AG08395 (cell line): ENCODE measurements at regions not wholly inside any gene's neighbourhood (a gene's known extent, or its start where the extent isn't known, plus 50 kb on each side); places are given as distances from the start of the nearest gene placed in this dataset.
A peak's percentile ranks its signal among the peaks of the same experiment; 100 is the strongest.
"Not testable (repeated sequence)": the region's sequence is repeated elsewhere in the genome, so short reads cannot be mapped to it uniquely, and the experiment has no call there.

Source experiments
- DNase-seq: peaks from one replicate; pipeline ENCODE4 v3.0.0; 2012; ENCODE audit warnings: mixed read lengths, low spot score

DNA sequence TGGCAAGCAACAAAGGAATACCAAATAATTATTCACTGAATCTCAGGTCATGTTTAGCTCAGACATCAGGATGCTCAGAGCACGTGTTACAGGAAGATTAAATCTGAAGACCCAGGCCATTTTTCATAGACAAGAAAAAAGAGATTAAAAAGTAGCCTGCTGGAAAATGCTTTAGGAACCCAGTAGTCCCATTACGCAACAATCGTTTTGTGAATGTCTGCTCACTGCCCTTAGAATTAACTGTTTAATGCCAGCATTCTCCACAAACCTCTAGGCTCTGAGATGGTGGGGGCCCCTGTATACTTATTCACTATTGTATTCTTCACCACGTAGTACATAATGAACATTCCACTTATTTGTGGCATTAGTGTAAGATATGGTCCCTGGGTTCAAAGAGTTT lies 154.6 kb upstream of the NYAP2 start:
- no peak for DNase-seq

DNA sequence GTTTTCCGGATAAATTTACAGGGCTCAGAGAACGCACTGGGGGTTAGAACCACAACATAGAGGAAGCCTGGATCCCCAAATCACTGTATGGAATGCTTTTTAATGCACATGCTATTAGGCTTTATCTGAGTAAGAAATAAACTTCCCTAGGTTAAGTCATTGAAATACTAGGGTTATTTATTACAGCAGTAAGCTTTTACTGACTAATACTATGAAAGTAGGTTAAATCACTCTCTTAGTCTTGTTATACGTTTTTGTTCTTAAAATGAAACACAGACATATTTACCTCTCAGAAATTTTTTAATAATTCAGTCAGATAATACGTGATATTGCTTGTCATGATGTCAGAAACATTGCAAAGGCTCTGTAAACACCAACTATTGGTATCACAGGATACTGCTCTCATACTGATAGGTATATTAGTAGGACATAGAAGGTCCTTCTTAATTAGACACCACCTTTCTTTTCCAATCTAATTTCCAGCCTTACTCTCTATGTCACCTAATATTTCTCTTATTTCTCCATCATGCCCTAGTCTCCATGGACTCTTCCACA lies 162.7 kb upstream of the NYAP2 start:
- no peak for DNase-seq

DNA sequence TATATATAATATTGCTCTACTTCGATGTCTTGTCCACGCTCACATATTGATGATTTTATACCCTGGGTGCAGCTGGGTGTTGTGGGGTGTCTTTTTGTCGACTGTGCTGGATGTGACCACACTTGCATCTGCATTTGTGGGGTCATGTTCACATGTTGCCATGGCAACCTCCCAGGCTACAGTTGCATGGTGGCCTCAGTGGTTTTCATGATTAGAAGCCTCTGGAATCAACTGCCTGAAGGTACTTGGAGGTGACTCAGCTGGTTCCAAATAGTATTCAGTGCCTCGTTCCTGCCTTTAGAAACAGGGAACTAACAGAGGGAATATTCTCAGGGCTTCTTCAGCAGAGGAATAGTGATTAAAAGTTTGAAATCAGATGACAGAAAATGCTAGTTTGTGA lies 166.3 kb upstream of the NYAP2 start:
- peak; percentile 10 for DNase-seq

DNA sequence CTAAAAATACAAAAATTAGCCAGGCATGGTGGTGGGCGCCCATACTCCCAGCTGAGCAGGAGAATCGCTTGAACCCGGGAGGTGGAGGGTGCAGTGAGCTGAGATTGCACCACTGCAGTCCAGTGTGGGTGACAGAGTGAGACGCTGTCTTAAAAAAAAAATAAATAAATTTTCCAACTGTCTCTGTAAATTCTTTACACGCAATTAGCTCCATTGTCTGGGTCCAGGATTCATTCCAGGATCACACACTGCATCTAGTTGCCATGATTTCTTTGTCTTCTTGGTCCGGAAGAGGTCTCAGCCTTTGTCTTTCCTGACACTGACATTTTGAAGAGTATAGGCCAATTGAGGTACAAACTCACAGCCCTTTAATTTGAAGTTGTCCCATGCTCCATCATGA lies 167.6 kb upstream of the NYAP2 start:
- no peak for DNase-seq

DNA sequence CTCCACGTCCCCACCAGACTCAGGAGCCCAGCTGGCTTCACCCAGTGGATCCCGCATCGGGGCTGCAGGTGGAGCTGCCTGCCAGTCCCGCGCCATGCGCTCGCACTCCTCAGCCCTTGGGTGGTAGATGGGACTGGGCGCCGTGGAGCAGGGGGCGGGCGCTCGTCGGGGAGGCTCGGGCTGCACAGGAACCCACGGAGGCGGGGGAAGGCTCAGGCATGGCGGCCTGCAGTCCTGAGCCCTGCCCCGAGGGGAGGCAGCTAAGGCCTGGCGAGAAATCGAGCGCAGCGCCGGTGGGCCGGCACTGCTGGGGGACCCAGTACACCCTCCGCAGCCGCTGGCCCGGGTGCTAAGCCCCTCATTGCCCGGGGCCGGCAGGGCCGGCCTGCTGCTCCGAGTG lies 170.2 kb upstream of the NYAP2 start:
- DNase-seq, result not testable (repeated sequence)

DNA sequence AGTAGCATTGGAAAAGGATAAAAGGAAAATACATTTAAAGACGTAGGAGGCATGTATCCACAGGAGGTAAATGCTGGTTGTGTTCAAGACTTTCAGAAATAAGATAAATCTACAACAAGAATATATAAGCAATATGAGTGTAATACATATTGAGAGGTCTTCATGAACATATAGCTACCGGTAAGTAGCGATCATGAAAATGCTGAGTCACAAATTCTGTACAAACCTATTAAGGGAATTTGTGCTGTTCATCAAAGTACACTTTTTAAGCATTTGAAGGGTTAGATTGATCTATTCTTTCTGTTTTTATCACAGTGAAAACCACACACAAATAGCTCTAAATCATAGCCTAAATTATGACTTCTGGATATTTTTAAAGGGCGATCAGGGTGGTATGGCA lies 173.1 kb upstream of the NYAP2 start:
- DNase-seq, result no peak

DNA sequence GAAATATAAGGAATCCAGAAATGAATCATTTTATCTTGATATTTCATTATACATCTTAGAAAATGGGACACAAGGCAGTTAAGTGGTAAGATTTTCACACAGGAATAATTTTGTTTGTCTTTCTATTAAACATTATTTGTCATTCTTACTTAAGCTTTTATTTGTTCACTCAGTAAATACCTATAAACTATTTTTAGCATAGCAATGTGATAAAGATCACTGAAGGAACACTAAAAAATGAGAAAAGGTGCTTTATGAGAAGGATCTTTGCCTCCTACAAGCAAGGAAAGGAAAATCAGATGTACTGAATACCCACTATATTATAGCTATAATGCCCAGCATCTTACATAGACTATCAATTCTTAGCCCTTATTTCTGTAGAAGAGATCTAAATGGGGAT lies 176.2 kb upstream of the NYAP2 start:
- DNase-seq, result no peak

DNA sequence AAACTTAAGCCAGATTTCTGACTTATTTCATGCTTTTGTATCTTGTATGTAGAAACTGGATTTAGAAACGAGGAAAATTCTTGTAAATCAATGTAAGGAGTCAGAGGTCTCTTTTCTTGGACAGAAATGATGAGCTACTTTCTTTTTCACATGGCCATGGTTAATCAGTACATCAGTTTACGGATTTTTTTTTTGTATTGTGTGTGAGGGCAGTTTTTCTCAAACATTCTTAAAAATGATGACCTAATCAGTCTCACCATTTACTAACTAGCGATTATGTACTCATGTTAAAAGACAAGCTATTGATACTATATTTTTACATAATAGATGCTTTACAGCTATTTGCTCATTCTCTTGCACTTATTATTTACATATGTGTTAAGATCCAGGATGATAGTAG lies 165.2 kb upstream of the DOCK10 start:
- no peak for DNase-seq

DNA sequence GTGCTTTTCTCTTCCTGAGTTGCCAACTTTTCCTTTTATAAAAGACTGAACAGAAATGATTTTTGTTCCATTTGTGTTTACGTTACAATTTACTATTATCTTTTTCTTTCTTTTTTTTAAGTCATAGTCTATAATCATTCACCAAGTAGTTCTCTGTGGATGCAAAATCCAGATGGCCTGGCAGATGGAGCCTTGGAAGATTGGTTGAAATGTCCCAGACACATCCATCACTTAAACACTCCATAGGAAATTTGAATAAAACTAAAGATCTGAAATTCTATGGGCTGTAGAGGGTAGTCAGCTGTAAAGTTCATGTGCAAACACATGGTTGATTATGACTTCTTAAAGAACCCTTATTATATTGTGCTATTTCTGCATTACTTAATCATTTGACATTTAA lies 164.8 kb upstream of the DOCK10 start:
- no peak for DNase-seq

DNA sequence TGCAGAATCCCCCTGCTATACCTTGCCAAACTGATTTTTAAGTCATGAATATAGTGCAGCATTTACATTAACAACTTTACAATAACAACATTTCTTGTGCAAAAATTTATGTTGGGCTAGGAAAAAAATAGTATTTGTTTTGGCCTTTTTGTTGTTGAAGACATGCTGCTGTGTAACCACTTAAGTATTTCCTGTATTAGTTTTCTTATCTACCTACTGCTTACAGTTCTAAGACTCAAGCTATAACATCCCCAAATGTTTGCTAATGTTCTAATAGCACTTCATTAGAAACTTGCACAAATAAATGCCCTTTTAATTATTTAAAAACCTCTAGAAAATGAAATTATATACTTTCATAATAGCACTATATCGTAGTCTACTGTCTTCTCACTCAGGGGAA lies 154.3 kb upstream of the DOCK10 start:
- DNase-seq, result no peak

DNA sequence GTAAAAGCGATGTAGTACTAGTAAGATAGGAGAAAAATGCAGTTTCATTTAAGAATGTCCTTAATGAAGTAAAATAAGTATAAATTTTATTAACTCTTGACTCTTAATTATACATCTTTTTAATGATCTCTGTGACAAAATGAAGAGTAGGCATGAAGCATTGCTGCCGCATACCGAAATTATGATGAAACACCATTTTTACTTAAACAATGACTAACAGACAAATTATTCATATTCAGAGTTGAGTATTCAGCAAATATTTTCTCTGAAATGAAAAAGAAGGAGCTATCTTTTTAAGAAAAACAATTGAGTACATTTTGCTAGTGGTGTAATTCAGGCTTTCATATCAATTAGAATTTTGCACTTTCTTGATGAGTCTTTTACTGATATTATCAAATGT lies 150.6 kb upstream of the DOCK10 start:
- DNase-seq, result no peak

DNA sequence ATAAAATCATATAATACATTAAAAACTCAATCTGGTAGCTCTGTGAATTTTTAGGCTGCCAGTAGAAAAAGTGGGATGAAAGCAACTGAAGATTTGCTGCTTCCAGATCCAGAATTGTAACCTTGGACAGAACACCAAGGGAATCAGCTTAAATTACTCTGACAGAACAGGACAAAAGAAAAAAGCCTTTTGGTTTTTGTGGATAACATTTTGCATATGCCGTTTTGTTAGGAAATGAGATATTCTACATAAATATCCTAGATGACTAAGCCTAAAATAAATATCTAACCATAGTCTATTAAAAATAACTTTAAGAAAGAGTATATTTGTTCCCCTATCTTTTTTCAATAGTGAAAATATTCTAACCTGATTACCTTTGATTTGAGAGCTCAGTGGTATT lies 148.7 kb upstream of the DOCK10 start:
- no peak for DNase-seq

DNA sequence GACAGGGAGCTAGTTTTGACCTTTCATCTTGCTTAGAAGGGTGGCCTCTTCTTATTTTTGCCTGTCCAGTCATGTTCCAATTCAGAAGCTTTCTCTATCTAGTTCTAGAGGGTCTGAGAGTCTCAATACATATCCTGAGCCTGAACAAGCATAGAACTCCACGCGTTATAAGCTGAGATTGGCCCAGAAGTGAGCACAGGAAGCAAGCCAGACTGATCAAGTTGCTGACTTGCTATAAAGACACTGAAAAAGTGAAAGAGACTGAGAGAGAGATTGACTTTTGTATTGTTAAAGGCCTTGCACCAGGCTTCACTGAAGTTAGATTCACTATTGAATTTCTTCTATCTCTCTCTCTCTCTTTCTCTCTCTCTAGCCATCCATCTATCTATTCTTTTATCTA lies 142.7 kb upstream of the DOCK10 start:
- DNase-seq, result no peak

DNA sequence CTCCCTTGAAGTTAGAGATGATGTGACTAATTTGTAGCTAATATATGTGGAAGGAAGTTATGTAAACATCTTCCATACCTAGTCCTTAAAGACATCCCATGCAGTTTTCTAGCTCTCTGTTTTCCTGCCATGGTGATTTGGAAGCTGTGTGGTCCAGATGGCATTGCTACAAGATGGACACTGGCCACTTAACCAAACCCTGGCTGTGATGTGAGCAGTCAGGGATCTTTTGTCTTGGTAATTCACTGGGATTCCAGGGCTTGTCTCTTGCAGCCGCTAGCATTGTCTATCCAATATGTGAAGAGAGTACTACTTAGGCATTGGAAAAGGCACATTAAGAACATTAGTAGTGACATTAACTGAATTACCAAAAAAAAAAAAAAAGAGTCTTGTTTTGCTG lies 139.9 kb upstream of the DOCK10 start:
- no peak for DNase-seq

DNA sequence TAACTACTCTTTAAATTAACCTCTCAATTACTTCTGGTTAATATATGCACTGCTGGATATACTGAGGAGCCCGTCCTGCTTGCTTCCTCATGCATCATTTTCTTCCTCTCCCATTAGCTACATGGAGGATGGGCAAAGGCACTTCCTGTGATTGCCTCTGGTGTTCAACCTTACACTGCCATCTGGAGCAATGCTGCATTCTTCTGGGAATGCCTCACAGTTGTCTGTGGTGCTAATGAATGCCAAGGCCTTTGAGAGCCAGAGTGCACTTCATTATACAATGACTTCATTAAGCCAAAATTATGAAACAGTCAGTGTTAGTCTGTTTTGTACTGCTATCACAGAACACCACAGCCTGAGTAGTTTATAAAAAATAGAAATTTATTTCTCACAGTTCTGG lies 134.8 kb upstream of the DOCK10 start:
- DNase-seq, result peak; percentile 84

DNA sequence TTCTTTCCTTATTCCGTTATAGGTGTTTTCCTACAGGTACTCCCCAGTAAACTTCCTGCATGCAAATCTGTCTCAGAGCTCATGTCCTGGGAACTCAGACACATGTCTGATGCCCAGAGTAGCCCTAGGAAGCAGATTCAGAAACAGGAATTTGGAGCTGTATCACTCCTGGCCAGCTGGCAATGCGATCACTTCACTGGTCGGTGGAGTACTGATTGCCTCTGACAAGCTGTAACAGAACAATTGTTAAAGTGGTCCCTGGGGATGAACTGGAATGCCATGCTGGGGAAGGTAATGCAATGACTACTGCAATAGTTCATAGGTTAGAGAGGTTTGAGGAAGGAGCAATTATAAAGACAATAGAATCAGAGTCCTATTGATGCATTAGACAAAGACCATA lies 131.6 kb upstream of the DOCK10 start:
- no peak for DNase-seq

DNA sequence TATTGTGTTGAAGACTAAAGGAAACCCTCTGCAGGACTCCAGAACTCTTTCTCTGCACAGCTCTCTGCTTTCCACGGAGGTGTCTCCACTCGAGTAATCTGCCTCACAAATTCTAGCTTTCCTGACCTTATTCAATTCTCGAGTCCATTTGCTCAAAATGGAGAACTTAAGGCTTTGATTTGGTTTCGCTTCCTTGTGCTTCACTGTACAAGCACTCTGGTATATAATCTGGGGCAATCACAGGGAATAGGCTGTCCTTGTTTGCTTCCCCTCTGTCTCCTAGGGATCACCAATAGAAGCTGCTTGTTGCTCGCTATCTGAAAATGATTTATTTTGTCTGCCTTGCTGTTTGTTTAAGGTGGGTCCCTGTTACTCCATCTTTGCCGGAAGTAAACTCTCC lies 129.1 kb upstream of the DOCK10 start:
- no peak for DNase-seq

DNA sequence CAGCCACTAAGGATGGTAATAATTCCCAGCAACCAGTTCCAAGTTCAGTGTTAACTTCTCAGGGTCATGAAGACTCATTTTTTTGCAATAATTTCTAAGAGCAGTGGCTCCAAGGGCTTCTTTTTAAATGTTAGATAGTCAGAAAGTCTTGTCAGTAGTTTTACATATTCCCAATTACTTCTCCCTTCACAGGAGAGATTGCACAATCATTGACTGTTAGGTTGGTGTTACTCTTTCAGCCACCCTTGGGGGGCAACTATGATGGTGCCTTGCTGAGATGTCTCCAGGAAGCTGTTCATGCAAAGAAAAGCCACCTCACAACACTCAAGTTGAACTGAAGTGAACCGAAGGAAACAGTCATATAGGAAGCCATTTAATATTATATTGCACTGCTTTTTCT lies 127.9 kb upstream of the DOCK10 start:
- no peak for DNase-seq

DNA sequence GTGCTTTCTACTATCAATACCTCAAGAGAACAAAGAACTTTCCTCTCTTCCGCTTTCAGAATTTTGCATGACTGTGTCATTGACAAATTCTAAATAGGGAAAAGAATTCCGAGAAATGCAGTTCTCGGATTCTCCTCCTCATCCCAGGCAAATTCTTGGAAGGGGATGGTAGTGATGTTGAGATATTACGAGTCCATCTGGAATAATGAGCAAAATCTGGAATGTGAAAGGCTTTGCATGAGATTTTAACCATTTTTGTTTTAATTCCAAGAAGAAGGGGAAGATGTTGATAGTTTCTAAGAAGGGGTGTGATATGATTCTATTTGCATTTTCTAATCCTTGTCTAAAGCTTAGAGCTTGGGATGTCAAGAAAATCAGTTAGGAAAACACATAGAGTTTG lies 127.1 kb upstream of the DOCK10 start:
- DNase-seq, result no peak

DNA sequence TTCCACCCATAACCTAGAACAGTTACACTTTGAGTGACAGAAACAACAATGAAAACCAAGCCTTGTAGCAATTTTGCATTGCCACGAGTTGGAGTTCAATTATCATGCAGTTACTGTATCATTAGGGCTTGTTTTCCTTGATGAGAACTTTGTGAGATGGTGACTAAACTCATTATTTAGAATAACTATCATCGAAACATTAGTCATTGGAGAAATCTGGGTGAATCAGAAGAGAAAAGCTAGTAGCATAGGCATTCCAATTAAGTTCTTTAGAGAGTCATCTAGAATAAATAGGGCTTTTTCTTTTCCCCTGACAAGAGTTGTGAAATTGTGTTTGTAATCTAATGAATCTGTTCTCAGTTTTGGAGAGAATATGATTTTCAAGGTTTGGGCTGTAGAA lies 122.8 kb upstream of the DOCK10 start:
- peak; percentile 66 for DNase-seq

DNA sequence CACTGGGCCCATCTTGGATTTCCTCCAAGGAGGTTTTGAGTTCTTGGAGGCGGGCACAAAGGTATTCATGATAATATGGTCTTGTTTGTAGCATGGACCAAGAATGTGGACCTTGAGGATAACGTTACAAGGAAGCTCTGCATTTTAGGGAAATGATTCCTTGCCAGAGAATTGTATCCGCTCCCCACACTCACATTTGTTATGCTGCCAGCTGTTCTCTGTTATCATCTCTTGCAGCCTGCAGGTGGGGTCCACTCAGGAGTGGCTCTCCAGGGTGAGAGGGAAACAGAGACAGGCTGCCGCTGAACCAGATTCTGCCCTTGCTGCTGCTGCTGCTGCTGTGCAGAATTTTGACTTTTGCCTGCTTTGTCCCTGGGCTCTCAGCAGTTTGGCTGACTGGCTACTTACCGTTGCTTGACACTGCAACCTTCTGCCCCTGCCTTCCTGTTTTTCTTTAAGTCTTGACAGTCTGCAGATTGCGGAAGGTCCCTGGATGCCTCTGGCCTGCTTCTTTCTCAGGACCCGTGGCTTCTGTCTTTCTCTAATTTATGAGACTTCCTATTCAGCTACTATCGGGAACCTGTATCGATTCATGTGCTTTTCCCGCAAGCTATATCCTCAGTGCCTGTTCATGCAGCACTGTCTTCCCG lies 122.3 kb upstream of the DOCK10 start:
- DNase-seq, result peak; percentile 4

DNA sequence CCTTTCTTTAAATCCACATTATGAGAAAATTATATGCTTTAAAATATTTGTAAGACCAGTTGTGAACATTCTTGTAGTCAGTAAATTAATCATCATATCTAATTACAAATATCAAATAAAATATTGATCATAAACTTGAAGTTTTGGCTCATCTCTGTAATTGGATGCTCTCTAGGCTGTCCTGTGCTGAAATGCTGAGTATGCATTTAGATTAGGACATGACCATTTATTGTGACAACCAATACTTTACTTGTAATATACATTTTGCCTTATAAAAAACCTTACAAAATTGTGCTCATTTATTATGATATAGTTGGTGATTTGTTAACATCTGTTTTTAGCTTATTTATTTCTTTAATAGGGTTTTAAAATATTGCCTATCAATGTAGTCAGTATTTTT lies 116.1 kb upstream of the DOCK10 start:
- no peak for DNase-seq

DNA sequence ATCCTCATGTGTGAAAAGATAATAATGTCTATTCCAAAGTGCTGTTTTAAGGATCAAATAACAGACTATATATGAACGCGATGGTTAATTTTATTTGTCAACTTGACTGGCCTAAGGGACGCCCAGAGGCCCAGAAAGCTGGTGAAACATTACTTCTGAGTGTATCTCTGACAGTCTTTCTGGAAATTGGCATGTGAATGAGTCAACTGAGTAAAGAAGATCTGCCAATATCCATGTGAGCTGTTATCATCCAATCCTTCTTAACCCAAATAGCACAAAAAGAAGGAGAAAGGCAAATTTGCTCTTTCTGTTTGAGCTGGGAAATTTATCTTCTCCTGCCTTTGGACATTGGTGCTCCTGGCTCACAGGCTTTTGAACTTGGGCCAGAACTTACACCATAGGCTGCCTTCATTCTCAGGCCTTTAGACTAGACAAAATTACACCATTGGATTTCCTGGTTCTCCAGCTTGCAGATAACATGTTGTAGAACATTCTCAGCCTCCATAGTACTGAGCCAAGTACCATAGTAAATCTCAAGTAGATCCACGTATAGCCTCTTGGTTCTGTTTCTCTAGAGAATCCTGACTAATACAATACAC lies 114.7 kb upstream of the DOCK10 start:
- no peak for DNase-seq

DNA sequence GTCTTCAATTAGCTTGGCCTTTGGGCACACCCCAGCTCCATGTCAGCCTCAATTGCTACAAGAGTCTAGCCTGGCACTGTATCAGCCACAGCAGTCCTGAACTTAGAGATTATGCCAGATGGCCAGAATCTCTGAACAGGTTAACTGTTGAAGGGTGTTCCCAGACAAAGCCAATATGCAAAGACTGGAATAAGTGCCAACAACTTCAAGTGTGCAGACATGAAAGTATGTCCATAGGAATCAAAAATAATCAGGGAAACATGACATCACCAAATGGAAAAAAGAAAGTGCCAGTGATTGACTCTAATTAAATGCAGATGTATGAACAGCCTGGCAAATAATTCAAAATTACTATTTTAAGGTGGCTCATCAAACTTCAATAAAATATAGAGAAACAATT lies 98.5 kb upstream of the DOCK10 start:
- no peak for DNase-seq
